ENCODE measurements at regions not wholly inside any gene's neighbourhood (a gene's known extent, or its start where the extent isn't known, plus 50 kb on each side); places are given as distances from the start of the nearest gene placed in this dataset.

GRCh38 chr1:182297335-182297734, 94.3 kb downstream of the GLUL start:
- FAIRE-seq (no peak), DNase-seq (ENCODE audit: insufficient read length, low spot score) (no peak)
- TF ChIP-seq TAF1 (IDR thresholded peaks at IDR 0.05; ENCODE audit: low read depth, low read length) (no peak), POLR2A (IDR thresholded peaks at IDR 0.05; ENCODE audit: low read depth, low read length) (no peak), PAX5 (IDR thresholded peaks at IDR 0.05; ENCODE audit: insufficient read depth, low read length, severe bottlenecking) (no peak), POLR2AphosphoS5 (IDR thresholded peaks at IDR 0.05; ENCODE audit: low read depth, low read length) (no peak), POU2F2 (IDR thresholded peaks at IDR 0.05; ENCODE audit: low read depth, low read length) (no peak), SPI1 (IDR thresholded peaks at IDR 0.05; ENCODE audit: low read depth, low read length) (no peak)

- no peak for FAIRE-seq
- no peak for DNase-seq (ENCODE audit: insufficient read length, low spot score)
- no peak for TF ChIP-seq PAX5 (IDR thresholded peaks at IDR 0.05; ENCODE audit: insufficient read depth, low read length, severe bottlenecking)
- TF ChIP-seq POLR2AphosphoS5 (IDR thresholded peaks at IDR 0.05; ENCODE audit: low read depth, low read length), result no peak
- no peak for TF ChIP-seq POU2F2 (IDR thresholded peaks at IDR 0.05; ENCODE audit: low read depth, low read length)
- no peak for TF ChIP-seq TAF1 (IDR thresholded peaks at IDR 0.05; ENCODE audit: low read depth, low read length)
- TF ChIP-seq SPI1 (IDR thresholded peaks at IDR 0.05; ENCODE audit: low read depth, low read length), result no peak
- TF ChIP-seq POLR2A (IDR thresholded peaks at IDR 0.05; ENCODE audit: low read depth, low read length), result no peak
These were observed 95.9 kb downstream of the GLUL start for GRCh38 chr1:182295697-182296096.

- FAIRE-seq, result no peak
- no peak for TF ChIP-seq PAX5 (IDR thresholded peaks at IDR 0.05; ENCODE audit: insufficient read depth, low read length, severe bottlenecking)
- TF ChIP-seq POLR2AphosphoS5 (IDR thresholded peaks at IDR 0.05; ENCODE audit: low read depth, low read length), result no peak
- TF ChIP-seq SPI1 (IDR thresholded peaks at IDR 0.05; ENCODE audit: low read depth, low read length), result no peak
- TF ChIP-seq POLR2A (IDR thresholded peaks at IDR 0.05; ENCODE audit: low read depth, low read length), result no peak
- no peak for TF ChIP-seq TAF1 (IDR thresholded peaks at IDR 0.05; ENCODE audit: low read depth, low read length)
- TF ChIP-seq POU2F2 (IDR thresholded peaks at IDR 0.05; ENCODE audit: low read depth, low read length), result no peak
These were observed 98.4 kb downstream of the GLUL start for GRCh38 chr1:182293119-182293589.

GRCh38 chr1:182292193-182292741, 99.3 kb downstream of the GLUL start:
- DNase-seq (ENCODE audit: insufficient read length, low spot score), result no peak
- TF ChIP-seq SPI1 (IDR thresholded peaks at IDR 0.05; ENCODE audit: low read depth, low read length), result no peak
- TF ChIP-seq PAX5 (IDR thresholded peaks at IDR 0.05; ENCODE audit: insufficient read depth, low read length, severe bottlenecking), result no peak
- TF ChIP-seq TAF1 (IDR thresholded peaks at IDR 0.05; ENCODE audit: low read depth, low read length), result no peak
- TF ChIP-seq POLR2A (IDR thresholded peaks at IDR 0.05; ENCODE audit: low read depth, low read length), result no peak
- TF ChIP-seq POLR2AphosphoS5 (IDR thresholded peaks at IDR 0.05; ENCODE audit: low read depth, low read length), result no peak
- TF ChIP-seq POU2F2 (IDR thresholded peaks at IDR 0.05; ENCODE audit: low read depth, low read length), result no peak

More at GRCh38 chr1:182293119-182293589, 98.4 kb downstream of the GLUL start:
- no peak for DNase-seq (ENCODE audit: insufficient read length, low spot score)

GRCh38 chr1:182291584-182292192, 99.9 kb downstream of the GLUL start:
- DNase-seq (ENCODE audit: insufficient read length, low spot score) (no peak), FAIRE-seq (no peak)
- TF ChIP-seq TAF1 (IDR thresholded peaks at IDR 0.05; ENCODE audit: low read depth, low read length), result no peak

More at GRCh38 chr1:182292193-182292741, 99.3 kb downstream of the GLUL start:
- FAIRE-seq, result no peak

- TF ChIP-seq PAX5 (IDR thresholded peaks at IDR 0.05; ENCODE audit: insufficient read depth, low read length, severe bottlenecking), result no peak
- TF ChIP-seq TAF1 (IDR thresholded peaks at IDR 0.05; ENCODE audit: low read depth, low read length), result no peak
- TF ChIP-seq POLR2A (IDR thresholded peaks at IDR 0.05; ENCODE audit: low read depth, low read length), result no peak
- no peak for TF ChIP-seq POLR2AphosphoS5 (IDR thresholded peaks at IDR 0.05; ENCODE audit: low read depth, low read length)
- TF ChIP-seq POU2F2 (IDR thresholded peaks at IDR 0.05; ENCODE audit: low read depth, low read length), result no peak
- TF ChIP-seq SPI1 (IDR thresholded peaks at IDR 0.05; ENCODE audit: low read depth, low read length), result no peak
- FAIRE-seq (no peak), DNase-seq (ENCODE audit: insufficient read length, low spot score) (no peak)
These were observed 102.6 kb downstream of the GLUL start for GRCh38 chr1:182288749-182289604.

- DNase-seq (ENCODE audit: insufficient read length, low spot score) (no peak), FAIRE-seq (no peak)
- TF ChIP-seq SPI1 (IDR thresholded peaks at IDR 0.05; ENCODE audit: low read depth, low read length), result no peak
- TF ChIP-seq TAF1 (IDR thresholded peaks at IDR 0.05; ENCODE audit: low read depth, low read length), result no peak
- TF ChIP-seq POLR2A (IDR thresholded peaks at IDR 0.05; ENCODE audit: low read depth, low read length), result no peak
- no peak for TF ChIP-seq PAX5 (IDR thresholded peaks at IDR 0.05; ENCODE audit: insufficient read depth, low read length, severe bottlenecking)
- TF ChIP-seq POLR2AphosphoS5 (IDR thresholded peaks at IDR 0.05; ENCODE audit: low read depth, low read length), result no peak
- TF ChIP-seq POU2F2 (IDR thresholded peaks at IDR 0.05; ENCODE audit: low read depth, low read length), result no peak
These were observed 104.8 kb downstream of the GLUL start for GRCh38 chr1:182286761-182287160.

DNA sequence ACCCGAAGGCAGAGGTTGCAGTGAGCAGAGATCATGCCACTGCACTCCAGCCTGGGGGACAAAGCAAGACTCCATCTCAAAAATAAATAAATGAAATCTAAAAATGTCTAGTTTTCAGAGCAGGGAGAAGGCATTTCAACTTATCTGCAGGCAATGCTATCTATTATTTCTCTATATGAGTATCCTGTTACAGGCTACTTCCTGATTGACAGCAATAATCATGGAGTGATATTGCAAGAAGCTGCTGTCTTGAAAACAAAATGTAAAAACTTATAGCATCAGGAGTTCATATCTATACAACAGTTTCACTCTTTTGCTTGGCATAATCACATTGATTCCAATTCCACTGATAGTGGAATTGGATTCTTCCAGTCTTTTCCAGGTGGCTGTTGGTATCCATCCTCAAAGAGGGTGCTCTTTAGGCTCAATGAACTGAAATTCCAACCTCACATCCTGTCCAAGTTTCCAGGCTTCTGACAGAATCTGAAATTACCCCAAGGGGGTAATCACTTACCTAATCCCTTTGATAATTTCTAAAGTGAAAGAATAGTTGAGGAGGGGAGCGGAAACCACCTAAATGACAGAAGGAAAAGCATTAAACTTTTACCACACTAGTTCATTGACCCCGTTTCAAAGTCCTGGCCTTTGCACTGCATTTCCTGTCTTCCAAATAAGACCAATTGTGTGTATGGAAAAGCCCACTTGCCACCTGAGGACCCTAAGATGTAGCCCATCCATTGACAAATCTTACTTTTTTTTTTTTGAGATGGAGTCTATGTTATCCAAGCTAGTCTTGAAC, 107.6 kb downstream of the GLUL start:
- TF ChIP-seq POLR2A (IDR thresholded peaks at IDR 0.05; ENCODE audit: low read depth, low read length) (no peak), PAX5 (IDR thresholded peaks at IDR 0.05; ENCODE audit: insufficient read depth, low read length, severe bottlenecking) (no peak), POLR2AphosphoS5 (IDR thresholded peaks at IDR 0.05; ENCODE audit: low read depth, low read length) (no peak), POU2F2 (IDR thresholded peaks at IDR 0.05; ENCODE audit: low read depth, low read length) (no peak), TAF1 (IDR thresholded peaks at IDR 0.05; ENCODE audit: low read depth, low read length) (no peak), SPI1 (IDR thresholded peaks at IDR 0.05; ENCODE audit: low read depth, low read length) (no peak)
- FAIRE-seq (no peak), DNase-seq (ENCODE audit: insufficient read length, low spot score) (no peak)
